CD8-positive, alpha-beta memory T cell (primary cell): ENCODE measurements at regions not wholly inside any gene's neighbourhood (a gene's known extent, or its start where the extent isn't known, plus 50 kb on each side); places are given as distances from the start of the nearest gene placed in this dataset.

Experiments used
- CTCF ChIA-PET: fragments of 350-600 bp; sonication (Branson Sonifier 250); formaldehyde crosslinking; loops from one replicate; lab custom pipeline; 2021; ENCODE audit warnings: antibody characterized with exemption; lab: Charles Lee
- POLR2A ChIA-PET: fragments of 350-600 bp; sonication (Branson Sonifier 250); formaldehyde crosslinking; loops from one replicate; lab custom pipeline; 2021; ENCODE audit warnings: antibody characterized with exemption; lab: Charles Lee
- DNase-seq, 5 donors: peaks; one replicate each; pipeline versions ENCODE4 v3.0.0 to v3.0.0-alpha.2; 2020 to 2022; ENCODE audit warnings: mixed read lengths in 1 of 5
- H3K27ac ChIP-seq: one replicate; pipeline ENCODE4 v1.7.0; 2013; ENCODE audit warnings: low read depth, mild to moderate bottlenecking, low read length, moderate library complexity
- H3K27me3 ChIP-seq: 2 replicates; pipeline ENCODE4 v1.7.0; 2013; ENCODE audit warnings: low read length, mild to moderate bottlenecking; ENCODE audit not compliant: insufficient read depth, poor library complexity, severe bottlenecking
- H3K36me3 ChIP-seq: 2 replicates; pipeline ENCODE4 v1.7.0; 2013; ENCODE audit warnings: mild to moderate bottlenecking, low read length, moderate library complexity; ENCODE audit not compliant: insufficient read depth
- H3K4me1 ChIP-seq: 2 replicates; pipeline ENCODE4 v1.7.0; 2013; ENCODE audit warnings: mild to moderate bottlenecking, low read length, moderate library complexity; ENCODE audit not compliant: insufficient read depth
- H3K4me3 ChIP-seq: 2 replicates; pipeline ENCODE4 v1.7.0; 2013; ENCODE audit warnings: mild to moderate bottlenecking, low read length
- H3K9me3 ChIP-seq: 2 replicates; pipeline ENCODE4 v1.7.0; 2013; ENCODE audit warnings: mild to moderate bottlenecking, low read length
- H3K27ac Mint-ChIP-seq, 8 donors: one replicate each; pipeline ENCODE4 v1.8.0; 2020 to 2021; ENCODE audit warnings: mixed read lengths in 8 of 8, mild to moderate bottlenecking in 6 of 8, inconsistent platforms in 3 of 8, moderate library complexity in 3 of 8
- H3K27me3 Mint-ChIP-seq, 2 donors: one replicate each; pipeline ENCODE4 v1.8.0; 2020 to 2021; ENCODE audit warnings: mixed read lengths in 2 of 2, mild to moderate bottlenecking in 1 of 2, moderate library complexity in 1 of 2
- H3K36me3 Mint-ChIP-seq, 3 donors: one replicate each; pipeline ENCODE4 v1.8.0; 2020 to 2021; ENCODE audit warnings: mixed read lengths in 3 of 3, inconsistent platforms in 1 of 3, mild to moderate bottlenecking in 1 of 3
- H3K4me1 Mint-ChIP-seq, 3 donors: one replicate each; pipeline ENCODE4 v1.8.0; 2020 to 2021; ENCODE audit warnings: mixed read lengths in 3 of 3, inconsistent platforms in 1 of 3, mild to moderate bottlenecking in 1 of 3
- H3K4me3 Mint-ChIP-seq, 7 donors: one replicate each; pipeline ENCODE4 v1.8.0; 2020 to 2021; ENCODE audit warnings: mixed read lengths in 7 of 7, mild to moderate bottlenecking in 6 of 7, moderate library complexity in 4 of 7, inconsistent platforms in 2 of 7
- H3K9me3 Mint-ChIP-seq, 5 donors: one replicate each; pipeline ENCODE4 v1.8.0; 2020 to 2022; ENCODE audit warnings: mixed read lengths in 5 of 5, mild to moderate bottlenecking in 3 of 5, moderate library complexity in 2 of 5, inconsistent platforms in 1 of 5

GRCh38 chr12:64950711-64951298, 126.4 kb downstream of the TBC1D30 start:
- no peak overlapping the region for H3K27ac ChIP-seq
- H3K36me3 Mint-ChIP-seq = no peaks in the 10 kb centered on the region
- no peak overlapping the region for H3K4me3 Mint-ChIP-seq
- CTCF ChIA-PET = no interaction called here
- DNase-seq = no peak
- H3K36me3 ChIP-seq = no peaks in the 10 kb centered on the region
- no peaks in the 10 kb centered on the region for H3K9me3 ChIP-seq
- H3K27me3 ChIP-seq = no peaks in the 10 kb centered on the region
- H3K27me3 Mint-ChIP-seq = peaks cover 3 to 21% of the 10 kb centered on the region in 2 donors
- H3K4me1 Mint-ChIP-seq = no peaks in the 10 kb centered on the region
- no peaks in the 10 kb centered on the region for H3K9me3 Mint-ChIP-seq
- H3K4me3 ChIP-seq = no peak overlapping the region
- no peak overlapping the region for H3K27ac Mint-ChIP-seq
- no peaks in the 10 kb centered on the region for H3K4me1 ChIP-seq
- POLR2A ChIA-PET = no interaction called here

GRCh38 chr12:64951944-64952343, 127.5 kb downstream of the TBC1D30 start:
- H3K27ac ChIP-seq = no peak overlapping the region
- no peaks in the 10 kb centered on the region for H3K9me3 ChIP-seq
- Mint-ChIP-seq H3K27ac (no peak overlapping the region), H3K27me3 (peaks cover 7 to 21% of the 10 kb centered on the region in 2 donors), H3K36me3 (no peaks in the 10 kb centered on the region), H3K4me3 (no peak overlapping the region), H3K4me1 (no peaks in the 10 kb centered on the region), H3K9me3 (no peaks in the 10 kb centered on the region)
- no peaks in the 10 kb centered on the region for H3K36me3 ChIP-seq
- no peaks in the 10 kb centered on the region for H3K4me1 ChIP-seq
- ChIA-PET POLR2A (no interaction called here), CTCF (no interaction called here)
- H3K4me3 ChIP-seq = no peak overlapping the region
- no peak for DNase-seq
- H3K27me3 ChIP-seq = no peaks in the 10 kb centered on the region

- no peaks in the 10 kb centered on the region for H3K4me1 Mint-ChIP-seq
- no peak overlapping the region for H3K4me3 ChIP-seq
- peaks cover 0 to 2% (median 0%) of the 10 kb centered on the region in 5 donors for H3K9me3 Mint-ChIP-seq
- H3K9me3 ChIP-seq = no peaks in the 10 kb centered on the region
- H3K27me3 ChIP-seq = no peaks in the 10 kb centered on the region
- H3K36me3 Mint-ChIP-seq = no peaks in the 10 kb centered on the region
- H3K36me3 ChIP-seq = no peaks in the 10 kb centered on the region
- no peak overlapping the region for H3K27ac Mint-ChIP-seq
- ChIA-PET POLR2A (no interaction called here), CTCF (no interaction called here)
- no peak for DNase-seq
- no peak overlapping the region for H3K27ac ChIP-seq
- H3K4me1 ChIP-seq = no peaks in the 10 kb centered on the region
- peaks cover 4 to 11% of the 10 kb centered on the region in 2 donors for H3K27me3 Mint-ChIP-seq
- H3K4me3 Mint-ChIP-seq = no peak overlapping the region
Observed at GRCh38 chr12:64955746-64956145, 131.3 kb downstream of the TBC1D30 start.

- POLR2A ChIA-PET = no interaction called here
- no peak for DNase-seq
- H3K27me3 ChIP-seq = no peaks in the 10 kb centered on the region
- H3K9me3 ChIP-seq = no peaks in the 10 kb centered on the region
- peaks cover 0 to 12% (median 7%) of the 10 kb centered on the region in 5 donors for H3K9me3 Mint-ChIP-seq
- no peak overlapping the region for H3K27ac ChIP-seq
- H3K4me3 ChIP-seq = no peak overlapping the region
- H3K36me3 ChIP-seq = no peaks in the 10 kb centered on the region
- CTCF ChIA-PET = no interaction called here
- no peak overlapping the region for H3K27ac Mint-ChIP-seq
- H3K27me3 Mint-ChIP-seq = peaks cover 20 to 43% of the 10 kb centered on the region in 2 donors
- H3K4me1 ChIP-seq = no peaks in the 10 kb centered on the region
- H3K4me3 Mint-ChIP-seq = no peak overlapping the region
- H3K36me3 Mint-ChIP-seq = no peaks in the 10 kb centered on the region
- no peaks in the 10 kb centered on the region for H3K4me1 Mint-ChIP-seq
Observed at GRCh38 chr12:64965920-64966319, 141.5 kb downstream of the TBC1D30 start.

- ChIA-PET CTCF (no interaction called here), POLR2A (no interaction called here)
- H3K27me3 Mint-ChIP-seq = peaks cover 12 to 31% of the 10 kb centered on the region in 2 donors
Observed at GRCh38 chr12:64968989-64969819, 144.8 kb downstream of the TBC1D30 start.

GRCh38 chr12:64976131-64976530, 145.0 kb downstream of the WIF1 start:
- POLR2A ChIA-PET = no interaction called here
- no peak overlapping the region for H3K27ac Mint-ChIP-seq
- H3K9me3 ChIP-seq = no peaks in the 10 kb centered on the region
- no peak overlapping the region for H3K4me3 Mint-ChIP-seq
- no peak overlapping the region for H3K4me3 ChIP-seq
- no peak overlapping the region for H3K27ac ChIP-seq
- peaks cover 3 to 6% of the 10 kb centered on the region in 2 donors for H3K27me3 Mint-ChIP-seq
- peaks cover 0 to 10% (median 7%) of the 10 kb centered on the region in 5 donors for H3K9me3 Mint-ChIP-seq
- CTCF ChIA-PET = no interaction called here
- no peak for DNase-seq
- no peaks in the 10 kb centered on the region for H3K36me3 ChIP-seq
- no peaks in the 10 kb centered on the region for H3K4me1 ChIP-seq
- no peaks in the 10 kb centered on the region for H3K36me3 Mint-ChIP-seq
- no peaks in the 10 kb centered on the region for H3K27me3 ChIP-seq
- no peaks in the 10 kb centered on the region for H3K4me1 Mint-ChIP-seq

More at GRCh38 chr12:64968989-64969819, 144.8 kb downstream of the TBC1D30 start:
- Histone ChIP-seq H3K27ac (no peak overlapping the region), H3K4me1 (no peaks in the 10 kb centered on the region), H3K36me3 (no peaks in the 10 kb centered on the region), H3K9me3 (no peaks in the 10 kb centered on the region), H3K4me3 (no peak overlapping the region), H3K27me3 (no peaks in the 10 kb centered on the region)
- H3K27ac Mint-ChIP-seq = no peak overlapping the region
- peaks cover 1 to 9% (median 3%) of the 10 kb centered on the region in 5 donors for H3K9me3 Mint-ChIP-seq
- no peak for DNase-seq
- no peaks in the 10 kb centered on the region for H3K36me3 Mint-ChIP-seq
- no peak overlapping the region for H3K4me3 Mint-ChIP-seq
- H3K4me1 Mint-ChIP-seq = no peaks in the 10 kb centered on the region

GRCh38 chr12:64983771-64984278, 137.3 kb downstream of the WIF1 start:
- no peaks in the 10 kb centered on the region for H3K36me3 ChIP-seq
- H3K9me3 ChIP-seq = no peaks in the 10 kb centered on the region
- DNase-seq = no peak
- no peaks in the 10 kb centered on the region for H3K4me1 Mint-ChIP-seq
- H3K4me3 Mint-ChIP-seq = no peak overlapping the region
- no peaks in the 10 kb centered on the region for H3K27me3 ChIP-seq
- no peak overlapping the region for H3K27ac ChIP-seq
- ChIA-PET CTCF (no interaction called here), POLR2A (no interaction called here)
- no peaks in the 10 kb centered on the region for H3K36me3 Mint-ChIP-seq
- no peak overlapping the region for H3K4me3 ChIP-seq
- H3K9me3 Mint-ChIP-seq = peaks cover 0 to 8% (median 5%) of the 10 kb centered on the region in 5 donors
- no peaks in the 10 kb centered on the region for H3K4me1 ChIP-seq
- peaks cover 10 to 27% of the 10 kb centered on the region in 2 donors for H3K27me3 Mint-ChIP-seq
- H3K27ac Mint-ChIP-seq = no peak overlapping the region

- Histone ChIP-seq H3K9me3 (no peaks in the 10 kb centered on the region), H3K4me3 (no peak overlapping the region), H3K27me3 (no peaks in the 10 kb centered on the region), H3K4me1 (no peaks in the 10 kb centered on the region), H3K27ac (no peak overlapping the region), H3K36me3 (no peaks in the 10 kb centered on the region)
- Mint-ChIP-seq H3K4me3 (no peak overlapping the region), H3K9me3 (no peaks in the 10 kb centered on the region), H3K27ac (no peak overlapping the region), H3K36me3 (no peaks in the 10 kb centered on the region), H3K4me1 (no peaks in the 10 kb centered on the region), H3K27me3 (peaks cover 7 to 31% of the 10 kb centered on the region in 2 donors)
- POLR2A ChIA-PET = no interaction called here
- CTCF ChIA-PET = no interaction called here
- no peak for DNase-seq
Observed at GRCh38 chr12:64991121-64991611, 129.9 kb downstream of the WIF1 start.
